K562 (cell line): ENCODE measurements at regions not wholly inside any gene's neighbourhood (a gene's known extent, or its start where the extent isn't known, plus 50 kb on each side); places are given as distances from the start of the nearest gene placed in this dataset.

Experiments
- ATAC-seq: fragments of 200-7000 bp; cut with Tn5 transposase; 3 replicates; pipeline ENCODE4 v1.9.1; 2020; ENCODE audit warnings: moderate library complexity
- BruUV-seq: library from RNA; stranded (reverse); fragments of 400-500 nt; replicated peaks from 2 replicates; lab custom pipeline; 2021; lab: Mats Ljungman, UMichigan
- CTCF ChIA-PET: fragments of 300-600 bp; formaldehyde crosslinking; extraction: SDS; loops from one replicate; lab custom pipeline; 2021; ENCODE audit warnings: low intra/inter-chr PET ratio; lab: Yijun Ruan, JAX
- POLR2A ChIA-PET: fragments of 300-600, 350-650 bp; sonication (Branson Sonifier 250); formaldehyde crosslinking; extraction: SDS; loops from one replicate; lab custom pipeline; 2021; ENCODE audit warnings: antibody characterized with exemption, inconsistent platforms; lab: Yijun Ruan, JAX
- DNase-seq, 4 experiments: peaks; one replicate each; pipeline versions ENCODE4 v3.0.0 to v3.0.0-alpha.2; 2011 to 2018; ENCODE audit warnings: low spot score in 3 of 4, mixed read lengths in 3 of 4; ENCODE audit errors: extremely low read depth in 1 of 4
- FAIRE-seq: peaks from 2 replicates; lab custom pipeline; 2011; peaks lifted over from hg19 to GRCh38; lab: Jason Lieb, UNC
- H2AFZ ChIP-seq: 2 replicates; pipeline ENCODE4 v1.6.0; 2011; ENCODE audit warnings: low read depth, low read length, control low read depth, inconsistent platforms
- H3K27ac ChIP-seq: fragments of 200-600 bp; 3 replicates; pipeline ENCODE4 v1.8.0; 2011; ENCODE audit warnings: low read depth, mild to moderate bottlenecking, control low read depth, inconsistent platforms, low read length, moderate library complexity, mixed read lengths; ENCODE audit errors: extremely low read depth
- H3K27me3 ChIP-seq, 2 experiments: fragments of 300-600 bp in 1 of 2; 2 replicates in 1 of 2; 3 replicates in 1 of 2; pipeline versions ENCODE4 v1.6.0 to v1.8.0; 2011; ENCODE audit warnings: inconsistent platforms in 2 of 2, low read length in 2 of 2, mild to moderate bottlenecking in 1 of 2, mixed read lengths in 1 of 2, moderate library complexity in 1 of 2; ENCODE audit not compliant: control insufficient read depth in 2 of 2, insufficient read depth in 2 of 2
- H3K36me3 ChIP-seq: fragments of 300-600 bp; 3 replicates; pipeline ENCODE4 v1.8.0; 2011; ENCODE audit warnings: mild to moderate bottlenecking, low read length, inconsistent platforms; ENCODE audit not compliant: control insufficient read depth, insufficient read depth
- H3K4me1 ChIP-seq, 2 experiments: fragments of 200-600 bp in 1 of 2; replicated peaks in 1 of 2; 2 replicates in 1 of 2; 3 replicates in 1 of 2; pipeline versions ENCODE4 v1.5.1 to v1.8.0; 2011; ENCODE audit warnings: inconsistent platforms in 2 of 2, low read length in 2 of 2, mild to moderate bottlenecking in 1 of 2, mixed read lengths in 1 of 2, moderate library complexity in 1 of 2; ENCODE audit not compliant: control insufficient read depth in 2 of 2, insufficient read depth in 2 of 2
- H3K4me2 ChIP-seq: 2 replicates; pipeline ENCODE4 v1.6.1; 2011; ENCODE audit warnings: low read length, control low read depth, inconsistent platforms, mixed read lengths; ENCODE audit not compliant: insufficient read depth
- H3K4me3 ChIP-seq: fragments of 200-600 bp; sonication (generic), shearing (Covaris generic); 2 replicates; pipeline ENCODE4 v1.5.1; 2016; ENCODE audit warnings: control low read depth, inconsistent platforms
- H3K79me2 ChIP-seq: fragments of 200-600 bp; 3 replicates; pipeline ENCODE4 v1.8.0; 2011; ENCODE audit warnings: low read length, inconsistent platforms; ENCODE audit not compliant: control insufficient read depth, insufficient read depth
- H3K9ac ChIP-seq, 2 experiments: 2 replicates each; pipeline versions ENCODE4 v1.6.0 to v1.6.1; 2011; ENCODE audit warnings: low read depth in 2 of 2, low read length in 2 of 2, control low read depth in 1 of 2, inconsistent platforms in 1 of 2, mild to moderate bottlenecking in 1 of 2, mixed read lengths in 1 of 2; ENCODE audit not compliant: insufficient read depth in 1 of 2
- H3K9me1 ChIP-seq: one replicate; pipeline ENCODE4 v1.6.0; 2011; ENCODE audit warnings: inconsistent platforms, mild to moderate bottlenecking, low read length, moderate library complexity; ENCODE audit not compliant: control insufficient read depth, insufficient read depth
- H3K9me3 ChIP-seq: replicated peaks from 2 replicates; pipeline ENCODE4 v1.5.1; 2011; ENCODE audit warnings: low read depth, low read length, inconsistent platforms; ENCODE audit not compliant: control insufficient read depth, insufficient read depth
- H4K20me1 ChIP-seq: replicated peaks from 2 replicates; pipeline ENCODE4 v1.6.1; 2011; ENCODE audit warnings: low read length, inconsistent platforms, mixed read lengths; ENCODE audit not compliant: control insufficient read depth, insufficient read depth
- ARID1B ChIP-seq: fragments of 450-650 bp; IDR thresholded peaks from 2 replicates; pipeline ENCODE4 v1.6.1; 2016; ENCODE audit warnings: antibody characterized with exemption, mild to moderate bottlenecking, inconsistent platforms
- C11orf30 ChIP-seq: fragments of 450-650 bp; IDR thresholded peaks from 2 replicates; pipeline ENCODE4 v1.6.1; 2016; ENCODE audit warnings: low read depth, mild to moderate bottlenecking
- ELK3 ChIP-seq: fragments of 450-650 bp; formaldehyde crosslinking; IDR thresholded peaks from 2 replicates; pipeline ENCODE4 v1.4.0; 2020; ENCODE audit warnings: mild to moderate bottlenecking
- JUND ChIP-seq, 2 experiments: IDR thresholded peaks; 2 replicates in 1 of 2; 3 replicates in 1 of 2; pipeline ENCODE4 v1.6.1; 2011; ENCODE audit warnings: borderline replicate concordance in 2 of 2, low read depth in 2 of 2, low read length in 2 of 2, improper control_type of control experiment in 1 of 2, missing biosample characterization in 1 of 2, missing genetic modification characterization in 1 of 2, missing genetic modification reagents in 1 of 2
- MAFG ChIP-seq: fragments of 450-650 bp; conservative IDR thresholded peaks from 2 replicates; pipeline ENCODE4 v1.6.1; 2016; ENCODE audit warnings: missing genetic modification characterization, missing compliant biosample characterization
- PML ChIP-seq: IDR thresholded peaks from 2 replicates; pipeline ENCODE4 v1.6.1; 2012; ENCODE audit warnings: low read length, inconsistent platforms
- POLR2A ChIP-seq: fragments of 450-650 bp; conservative IDR thresholded peaks from 2 replicates; pipeline ENCODE4 v1.6.1; 2016
- PTBP1 ChIP-seq: fragments of 200-400 bp; formaldehyde crosslinking; IDR thresholded peaks from 2 replicates; pipeline ENCODE4 v1.6.1; 2017; ENCODE audit warnings: low read depth, low read length
- RAD21 ChIP-seq, 2 experiments: fragments of 250-450 bp in 1 of 2; fragments of 450-650 bp in 1 of 2; sonication (Bioruptor Pico) in 1 of 2; formaldehyde crosslinking in 1 of 2; IDR thresholded peaks in 1 of 2; conservative IDR thresholded peaks in 1 of 2; 2 replicates each; pipeline versions ENCODE4 v1.4.0 to v1.8.0; 2020 to 2022; ENCODE audit warnings: mild to moderate bottlenecking in 2 of 2, moderate library complexity in 1 of 2
- TAF15 ChIP-seq: fragments of 200-400 bp; formaldehyde crosslinking; IDR thresholded peaks from 2 replicates; pipeline ENCODE4 v1.6.1; 2017; ENCODE audit warnings: mild to moderate bottlenecking, low read depth, low read length, moderate library complexity
- TAF9B ChIP-seq: fragments of 450-650 bp; IDR thresholded peaks from 2 replicates; pipeline ENCODE4 v1.6.1; 2018; ENCODE audit warnings: mild to moderate bottlenecking; ENCODE audit not compliant: partially characterized antibody
- WGBS: fragments of 100-300 bp; shearing (Covaris generic); methylation state at CpG from one replicate; pipeline ENCODE4 v1.1.6; 2016; ENCODE audit warnings: low coverage, mixed read lengths; ENCODE audit not compliant: insufficient coverage; ENCODE audit errors: missing lambda C conversion rate; 5-methylcytosine and 5-hydroxymethylcytosine counted together
- in situ Hi-C: fragments of 300-500 bp; cut with MboI; formaldehyde crosslinking; loops from 4 replicates; pipeline ENCODE4 v1.15.0; 2018; ENCODE audit warnings: inconsistent platforms, mixed read lengths
- intact Hi-C: fragments of 100-400 bp; cut with micrococcal nuclease; formaldehyde crosslinking; loops from 2 replicates; pipeline ENCODE4 v1.14.2; 2022
- TF ChIP-seq, protein P1 (sequence below), 2 experiments: fragments of 150-350 bp in 1 of 2; IDR thresholded peaks; 2 replicates each; pipeline ENCODE4 v1.6.1; 2012 to 2016; ENCODE audit warnings: low read depth in 2 of 2, low read length in 2 of 2, mild to moderate bottlenecking in 1 of 2, moderate library complexity in 1 of 2

DNA sequence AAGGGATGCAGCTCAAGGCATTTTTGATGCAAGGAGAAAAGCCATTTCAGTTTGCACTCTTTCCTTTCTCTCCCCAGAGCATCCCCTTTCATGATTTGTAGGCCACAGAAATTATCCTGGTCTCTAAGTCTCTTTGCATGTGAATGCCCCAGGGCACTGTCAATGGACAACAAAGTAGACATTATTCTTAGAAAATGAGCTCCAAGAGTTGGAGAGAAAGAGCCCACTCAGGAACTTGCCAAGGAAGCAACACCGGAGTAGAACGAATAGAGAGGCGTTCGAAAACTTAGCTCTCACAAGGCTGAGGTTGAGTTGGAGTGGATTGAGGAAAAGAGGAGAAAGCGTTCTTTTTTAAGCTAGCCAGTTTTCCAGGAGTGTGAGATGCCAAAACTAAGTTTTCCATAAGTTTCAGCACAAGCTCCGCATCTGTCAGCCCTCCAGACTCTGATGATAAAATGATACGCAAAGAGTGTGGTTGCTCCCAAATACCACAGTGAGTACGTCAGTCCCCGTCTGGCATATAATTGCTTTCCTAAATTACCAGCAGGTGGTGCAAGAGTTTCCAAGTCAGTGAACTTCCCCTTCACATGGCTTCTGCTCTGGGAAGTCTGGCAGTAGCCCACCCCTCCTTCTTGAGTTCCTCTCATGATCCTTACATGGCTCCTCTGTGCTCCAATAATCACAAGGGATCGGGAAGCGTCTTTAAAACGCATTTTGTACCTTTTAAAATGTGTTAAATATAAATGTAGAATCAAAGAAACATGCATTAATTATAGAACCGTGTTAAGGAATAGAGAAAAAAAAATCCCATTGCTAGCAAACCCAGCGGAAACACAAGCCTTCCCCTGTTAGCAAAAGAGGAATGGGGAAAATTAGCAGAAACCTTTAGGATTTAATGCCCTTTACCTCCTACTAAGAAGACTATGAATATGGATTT lies 1060.6 kb upstream of the FANCL start:
- CTCF ChIA-PET = interaction anchor here (0.6 to 0.7 kb wide), 2 partner anchors 630 to 816 kb away, joined by 3 read pairs; no protein-coding TSS in a partner anchor
- TF ChIP-seq C11orf30 (no peak), MAFG (no peak), POLR2A (no peak), RAD21 (CRISPR knock-in tag; conservative IDR thresholded peaks at IDR 0.05 in 1 of 2, IDR thresholded peaks at IDR 0.05 in 1 of 2) (peak in 1 of 2 experiments; percentile 47; a peak in 3 of 4 replicates), PML (no peak), JUND (IDR thresholded peaks at IDR 0.05; ENCODE audit: borderline replicate concordance, low read depth, low read length) (peak; percentile 69), JUND (tag; IDR thresholded peaks at IDR 0.05; ENCODE audit: borderline replicate concordance, low read depth, low read length) (peak; percentile 58; the same call in 1 of the 3 replicates), TAF9B (no peak), TAF15 (no peak), PTBP1 (no peak), ELK3 (CRISPR knock-in tag) (no peak), ARID1B (no peak)
- TF ChIP-seq, protein P1, sequence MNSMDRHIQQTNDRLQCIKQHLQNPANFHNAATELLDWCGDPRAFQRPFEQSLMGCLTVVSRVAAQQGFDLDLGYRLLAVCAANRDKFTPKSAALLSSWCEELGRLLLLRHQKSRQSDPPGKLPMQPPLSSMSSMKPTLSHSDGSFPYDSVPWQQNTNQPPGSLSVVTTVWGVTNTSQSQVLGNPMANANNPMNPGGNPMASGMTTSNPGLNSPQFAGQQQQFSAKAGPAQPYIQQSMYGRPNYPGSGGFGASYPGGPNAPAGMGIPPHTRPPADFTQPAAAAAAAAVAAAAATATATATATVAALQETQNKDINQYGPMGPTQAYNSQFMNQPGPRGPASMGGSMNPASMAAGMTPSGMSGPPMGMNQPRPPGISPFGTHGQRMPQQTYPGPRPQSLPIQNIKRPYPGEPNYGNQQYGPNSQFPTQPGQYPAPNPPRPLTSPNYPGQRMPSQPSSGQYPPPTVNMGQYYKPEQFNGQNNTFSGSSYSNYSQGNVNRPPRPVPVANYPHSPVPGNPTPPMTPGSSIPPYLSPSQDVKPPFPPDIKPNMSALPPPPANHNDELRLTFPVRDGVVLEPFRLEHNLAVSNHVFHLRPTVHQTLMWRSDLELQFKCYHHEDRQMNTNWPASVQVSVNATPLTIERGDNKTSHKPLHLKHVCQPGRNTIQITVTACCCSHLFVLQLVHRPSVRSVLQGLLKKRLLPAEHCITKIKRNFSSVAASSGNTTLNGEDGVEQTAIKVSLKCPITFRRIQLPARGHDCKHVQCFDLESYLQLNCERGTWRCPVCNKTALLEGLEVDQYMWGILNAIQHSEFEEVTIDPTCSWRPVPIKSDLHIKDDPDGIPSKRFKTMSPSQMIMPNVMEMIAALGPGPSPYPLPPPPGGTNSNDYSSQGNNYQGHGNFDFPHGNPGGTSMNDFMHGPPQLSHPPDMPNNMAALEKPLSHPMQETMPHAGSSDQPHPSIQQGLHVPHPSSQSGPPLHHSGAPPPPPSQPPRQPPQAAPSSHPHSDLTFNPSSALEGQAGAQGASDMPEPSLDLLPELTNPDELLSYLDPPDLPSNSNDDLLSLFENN (IDR thresholded peaks at IDR 0.05; ENCODE audit: low read depth in 2 of 2, low read length in 2 of 2) = no peak

More for the DNA sequence above, 1060.6 kb upstream of the FANCL start:
- Histone ChIP-seq H4K20me1 (no peaks in the 10 kb centered on the region), H3K36me3 (no peaks in the 10 kb centered on the region), H3K4me1 (no peaks in the 10 kb centered on the region), H3K27ac (no peak overlapping the region), H3K4me2 (no peak overlapping the region), H3K27me3 (no peaks in the 10 kb centered on the region), H3K4me3 (no peak overlapping the region), H2AFZ (no peak overlapping the region), H3K79me2 (no peaks in the 10 kb centered on the region), H3K9me3 (no peaks in the 10 kb centered on the region), H3K9ac (no peak overlapping the region), H3K9me1 (no peaks in the 10 kb centered on the region)
- DNase-seq (peak; percentile 11 to 51 (median 20)), ATAC-seq (peak; percentile 82), FAIRE-seq (no peak)
- BruUV-seq = no TSS peak
- in situ Hi-C loops (no loop called here), intact Hi-C loops (no loop called here)
- POLR2A ChIA-PET = interaction anchor here (0.7 to 1.5 kb wide), 2 partner anchors 8 to 16 kb away, joined by 3 read pairs; no protein-coding TSS in a partner anchor
- 4% methylated on average over 12 of the region's 14 CpGs for WGBS
